Tibial artery (tissue), 4 donors: ENCODE measurements at regions not wholly inside any gene's neighbourhood (a gene's known extent, or its start where the extent isn't known, plus 50 kb on each side); places are given as distances from the start of the nearest gene placed in this dataset.
"Not testable (repeated sequence)": the region's sequence is repeated elsewhere in the genome, so short reads cannot be mapped to it uniquely, and the experiment has no call there.

ENCODE experiments used
- DNase-seq, 2 donors: peaks; one replicate each; pipeline ENCODE4 v3.0.0-alpha.2; 2019
- H3K27ac ChIP-seq, 2 donors: fragments of 200-600 bp; sonication (generic) in 1 of 2; 1 replicate in 1 of 2; 2 replicates in 1 of 2; pipeline ENCODE4 v1.5.1; 2018 to 2019; ENCODE audit warnings: mild to moderate bottlenecking in 1 of 2
- H3K27me3 ChIP-seq, 2 donors: fragments of 200-600 bp; sonication (generic) in 1 of 2; one replicate each; pipeline versions ENCODE4 v1.5.1 to v1.6.0; 2016 to 2019
- H3K36me3 ChIP-seq, 3 donors: fragments of 200-600 bp; sonication (generic) in 2 of 3; one replicate each; pipeline ENCODE4 v1.5.1; 2016 to 2019; ENCODE audit warnings: mild to moderate bottlenecking in 2 of 3
- H3K4me1 ChIP-seq, 4 donors: fragments of 200-600 bp; sonication (generic) in 2 of 4; 1 replicate in 3 of 4; 2 replicates in 1 of 4; pipeline ENCODE4 v1.5.1; 2016 to 2019
- H3K4me3 ChIP-seq, 2 donors: fragments of 200-600 bp; sonication (generic) in 1 of 2; 1 replicate in 1 of 2; 2 replicates in 1 of 2; pipeline ENCODE4 v1.5.1; 2018 to 2019; ENCODE audit warnings: mild to moderate bottlenecking in 2 of 2
- H3K9me3 ChIP-seq, 3 donors: fragments of 200-600 bp; sonication (generic) in 1 of 3; one replicate each; pipeline ENCODE4 v1.5.1; 2016 to 2019
- intact Hi-C: fragments of 100-400 bp; cut with DNase I; formaldehyde crosslinking; loops from one replicate; pipeline ENCODE4 v1.15.0; 2023; ENCODE audit warnings: low total_unique reads
- TF ChIP-seq, protein P1 (sequence below), 2 experiments: fragments of 200-600 bp in 1 of 2; fragments of 450-650 bp in 1 of 2; IDR thresholded peaks; one replicate each; pipeline ENCODE4 v1.5.1; 2017 to 2019; ENCODE audit warnings: antibody characterized with exemption in 2 of 2, mild to moderate bottlenecking in 1 of 2, moderate library complexity in 1 of 2

DNA sequence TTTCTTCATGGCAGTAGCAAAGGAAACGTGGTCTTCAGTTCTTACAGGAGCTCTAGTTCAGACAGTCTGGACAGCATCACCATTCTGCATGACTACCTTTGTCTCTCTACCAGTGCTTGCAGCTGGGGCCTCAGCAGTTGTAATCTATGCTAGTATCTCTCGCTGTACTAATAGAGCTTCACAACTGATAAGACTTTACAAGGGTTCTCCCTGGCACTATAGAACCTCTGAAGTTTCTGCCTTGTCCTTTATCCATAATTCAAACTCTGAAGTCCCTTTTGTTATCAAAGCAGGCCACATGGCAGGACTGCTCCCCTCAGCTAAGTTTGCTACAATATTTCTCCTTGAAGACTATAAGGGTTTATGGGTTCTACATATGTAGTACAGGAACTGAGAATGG lies 842.1 kb upstream of the ADGRB3 start:
- intact Hi-C loops: no loop called here
- no peaks in the 10 kb centered on the region for H3K27me3 ChIP-seq

DNA sequence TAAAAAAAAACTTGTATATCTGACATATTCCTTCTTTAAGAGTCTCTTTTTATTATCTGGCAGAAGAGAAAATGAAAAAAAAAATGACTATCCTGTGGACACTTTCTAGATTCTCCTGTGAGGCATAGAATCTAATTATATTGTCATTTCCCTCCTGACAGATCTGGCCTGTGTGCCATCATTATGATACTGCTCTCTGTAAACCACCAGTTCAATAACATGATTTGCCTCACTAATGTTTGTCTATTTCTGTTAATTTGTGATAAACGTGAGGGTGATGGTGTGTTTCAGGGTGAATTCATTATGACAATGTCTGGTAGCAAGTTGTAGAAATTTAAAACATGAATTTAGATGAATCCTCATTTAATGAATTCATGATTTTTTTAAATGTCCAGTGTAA lies 844.5 kb upstream of the ADGRB3 start:
- H3K4me1 ChIP-seq: no peaks in the 10 kb centered on the region
- no peaks in the 10 kb centered on the region for H3K27me3 ChIP-seq
- H3K36me3 ChIP-seq: no peaks in the 10 kb centered on the region
- no peak overlapping the region for H3K4me3 ChIP-seq
- no peak overlapping the region for H3K27ac ChIP-seq
- no peaks in the 10 kb centered on the region for H3K9me3 ChIP-seq
- intact Hi-C loops: no loop called here
- TF ChIP-seq, protein P1, sequence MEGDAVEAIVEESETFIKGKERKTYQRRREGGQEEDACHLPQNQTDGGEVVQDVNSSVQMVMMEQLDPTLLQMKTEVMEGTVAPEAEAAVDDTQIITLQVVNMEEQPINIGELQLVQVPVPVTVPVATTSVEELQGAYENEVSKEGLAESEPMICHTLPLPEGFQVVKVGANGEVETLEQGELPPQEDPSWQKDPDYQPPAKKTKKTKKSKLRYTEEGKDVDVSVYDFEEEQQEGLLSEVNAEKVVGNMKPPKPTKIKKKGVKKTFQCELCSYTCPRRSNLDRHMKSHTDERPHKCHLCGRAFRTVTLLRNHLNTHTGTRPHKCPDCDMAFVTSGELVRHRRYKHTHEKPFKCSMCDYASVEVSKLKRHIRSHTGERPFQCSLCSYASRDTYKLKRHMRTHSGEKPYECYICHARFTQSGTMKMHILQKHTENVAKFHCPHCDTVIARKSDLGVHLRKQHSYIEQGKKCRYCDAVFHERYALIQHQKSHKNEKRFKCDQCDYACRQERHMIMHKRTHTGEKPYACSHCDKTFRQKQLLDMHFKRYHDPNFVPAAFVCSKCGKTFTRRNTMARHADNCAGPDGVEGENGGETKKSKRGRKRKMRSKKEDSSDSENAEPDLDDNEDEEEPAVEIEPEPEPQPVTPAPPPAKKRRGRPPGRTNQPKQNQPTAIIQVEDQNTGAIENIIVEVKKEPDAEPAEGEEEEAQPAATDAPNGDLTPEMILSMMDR (IDR thresholded peaks at IDR 0.05): no peak
- DNase-seq: no peak

More for the DNA sequence above, 842.1 kb upstream of the ADGRB3 start:
- DNase-seq: no peak
- no peak overlapping the region for H3K4me3 ChIP-seq
- no peak overlapping the region for H3K27ac ChIP-seq
- TF ChIP-seq, protein P1 (IDR thresholded peaks at IDR 0.05): no peak
- no peaks in the 10 kb centered on the region for H3K9me3 ChIP-seq
- no peaks in the 10 kb centered on the region for H3K36me3 ChIP-seq
- no peaks in the 10 kb centered on the region for H3K4me1 ChIP-seq

DNA sequence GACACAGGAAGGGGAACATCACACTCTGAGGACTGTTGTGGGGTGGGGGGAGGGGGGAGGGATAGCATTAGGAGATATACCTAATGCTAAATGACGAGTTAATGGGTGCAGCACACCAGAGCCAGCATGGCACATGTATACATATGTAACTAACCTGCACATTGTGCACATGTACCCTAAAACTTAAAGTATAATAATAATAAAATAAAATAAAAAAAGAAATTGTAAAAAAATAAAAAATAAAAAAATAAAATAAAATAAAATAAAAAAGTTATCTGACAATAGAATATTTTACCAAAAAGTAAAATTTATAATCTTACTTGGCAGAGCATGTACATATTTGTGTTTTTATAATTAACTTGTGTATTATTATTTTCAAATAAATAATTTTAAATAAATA lies 848.0 kb upstream of the ADGRB3 start:
- H3K27me3 ChIP-seq, H3K4me3 ChIP-seq, H3K27ac ChIP-seq, H3K9me3 ChIP-seq, H3K4me1 ChIP-seq, DNase-seq, H3K36me3 ChIP-seq, intact Hi-C loops: not testable (repeated sequence)

DNA sequence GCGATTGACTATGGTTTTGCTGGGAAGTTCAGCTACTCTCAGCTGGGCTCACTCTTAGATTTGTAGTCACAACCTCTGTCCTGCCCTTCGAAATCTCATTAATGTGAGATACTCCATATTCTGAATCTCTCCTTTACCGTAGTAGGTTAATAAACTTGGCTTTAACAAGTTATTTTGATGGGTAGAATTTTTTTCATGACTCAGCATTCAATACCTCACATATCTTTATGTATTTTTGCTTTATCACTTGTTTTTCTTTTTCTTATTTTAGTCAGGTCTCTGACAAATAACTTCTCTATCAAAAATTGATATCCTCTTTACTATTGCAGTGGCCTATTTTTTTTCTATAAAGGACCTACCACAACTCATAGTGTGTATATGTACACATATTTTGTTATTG lies 855.2 kb upstream of the ADGRB3 start:
- H3K27me3 ChIP-seq: no peaks in the 10 kb centered on the region
- H3K9me3 ChIP-seq: no peaks in the 10 kb centered on the region
- H3K36me3 ChIP-seq: no peaks in the 10 kb centered on the region
- no peak overlapping the region for H3K4me3 ChIP-seq
- TF ChIP-seq, protein P1 (IDR thresholded peaks at IDR 0.05): no peak
- intact Hi-C loops: no loop called here
- no peak overlapping the region for H3K27ac ChIP-seq
- no peak for DNase-seq
- H3K4me1 ChIP-seq: no peaks in the 10 kb centered on the region

DNA sequence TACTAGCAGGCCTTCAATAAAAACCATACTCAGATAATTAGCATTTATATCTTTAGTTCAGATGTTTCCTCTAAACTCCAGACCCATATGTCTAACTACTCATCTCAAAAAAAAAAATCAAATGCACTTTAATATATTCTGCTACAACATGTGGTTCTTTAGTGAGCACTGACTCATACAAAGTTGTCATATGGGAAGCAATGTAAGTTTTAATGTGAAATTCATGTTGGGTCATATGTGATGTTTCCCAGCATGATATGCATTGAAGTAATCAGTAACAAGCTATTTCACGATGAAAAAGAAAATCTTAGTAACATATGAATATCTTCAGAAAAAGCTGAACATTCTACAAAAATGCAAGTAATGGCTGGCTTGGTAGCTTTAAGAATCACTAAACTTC lies 859.7 kb upstream of the ADGRB3 start:
- H3K36me3 ChIP-seq: no peaks in the 10 kb centered on the region
- TF ChIP-seq, protein P1 (IDR thresholded peaks at IDR 0.05): no peak
- no peaks in the 10 kb centered on the region for H3K27me3 ChIP-seq
- intact Hi-C loops: no loop called here
- no peak overlapping the region for H3K27ac ChIP-seq
- H3K4me1 ChIP-seq: no peaks in the 10 kb centered on the region
- no peak overlapping the region for H3K4me3 ChIP-seq
- no peaks in the 10 kb centered on the region for H3K9me3 ChIP-seq
- no peak for DNase-seq

DNA sequence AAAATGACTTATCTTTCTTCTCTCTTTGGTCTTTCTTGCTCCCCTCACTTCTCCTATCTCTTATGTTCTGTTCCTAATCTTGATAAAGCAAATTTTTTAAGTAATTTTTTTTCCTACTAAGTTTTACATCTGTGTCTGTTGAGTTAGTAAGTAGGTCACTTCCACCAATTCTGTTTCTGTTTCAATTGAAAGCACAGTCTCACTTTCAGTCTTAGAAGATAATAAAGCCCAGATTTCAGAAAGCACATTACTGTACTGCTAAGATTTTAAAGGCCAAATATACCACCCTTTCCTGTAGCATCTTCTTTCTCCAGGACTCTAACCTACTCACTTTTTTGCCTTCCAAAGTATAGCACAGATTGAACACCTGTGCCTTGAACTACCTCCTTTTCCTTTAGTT lies 866.1 kb upstream of the ADGRB3 start:
- no peaks in the 10 kb centered on the region for H3K27me3 ChIP-seq
- H3K27ac ChIP-seq: no peak overlapping the region
- no peaks in the 10 kb centered on the region for H3K9me3 ChIP-seq
- no peaks in the 10 kb centered on the region for H3K4me1 ChIP-seq
- TF ChIP-seq, protein P1 (IDR thresholded peaks at IDR 0.05): no peak
- H3K36me3 ChIP-seq: no peaks in the 10 kb centered on the region
- no peak for DNase-seq
- no peak overlapping the region for H3K4me3 ChIP-seq
- intact Hi-C loops: no loop called here

DNA sequence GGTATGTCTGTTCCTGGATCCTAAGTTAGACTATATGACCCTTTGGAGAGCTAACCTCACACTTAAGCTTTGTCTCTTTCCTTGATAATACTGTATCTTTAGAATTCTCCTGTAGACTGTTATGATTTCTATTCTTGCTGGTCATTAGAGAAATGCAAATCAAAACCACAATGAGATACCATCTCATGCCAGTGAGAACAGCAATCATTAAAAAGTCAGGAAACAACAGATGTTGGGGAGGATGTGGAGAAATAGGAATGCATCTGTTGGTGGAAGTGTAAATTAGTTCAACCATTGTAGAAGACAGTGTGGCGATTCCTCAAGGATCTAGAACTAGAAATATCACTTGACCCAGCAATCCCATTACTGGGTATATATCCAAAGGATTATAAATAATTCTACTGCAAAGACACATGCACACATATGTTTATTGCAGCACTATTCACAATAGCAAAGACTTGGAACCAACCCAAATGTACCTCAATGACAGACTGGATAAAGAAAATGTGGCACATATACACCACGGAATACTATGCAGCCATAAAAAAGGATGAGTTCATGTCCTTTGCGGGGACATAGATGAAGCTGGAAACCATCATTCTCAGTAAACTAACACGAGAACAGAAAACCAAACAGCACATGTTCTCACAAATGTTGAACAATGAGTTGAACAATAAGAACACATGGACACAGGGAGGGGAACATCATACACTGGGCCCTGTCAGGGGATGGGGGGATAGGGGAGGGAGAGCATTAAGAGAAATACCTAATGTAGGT lies 867.8 kb upstream of the ADGRB3 start:
- H3K27ac ChIP-seq, H3K4me1 ChIP-seq, intact Hi-C loops, H3K9me3 ChIP-seq, DNase-seq, H3K27me3 ChIP-seq, H3K4me3 ChIP-seq, H3K36me3 ChIP-seq: not testable (repeated sequence)
